Neuronal stem cell (in vitro differentiated cells): ENCODE measurements at regions not wholly inside any gene's neighbourhood (a gene's known extent, or its start where the extent isn't known, plus 50 kb on each side); places are given as distances from the start of the nearest gene placed in this dataset.

Experiments used
- DNase-seq: peaks from one replicate; pipeline ENCODE4 v3.0.0-alpha.2; 2013; ENCODE audit warnings: low spot score
- H2AFZ ChIP-seq: one replicate; pipeline ENCODE4 v1.6.1; 2013; ENCODE audit warnings: mild to moderate bottlenecking, low read length, inconsistent platforms
- H2AK5ac ChIP-seq: 2 replicates; pipeline ENCODE4 v1.6.1; 2013; ENCODE audit warnings: low read depth, mild to moderate bottlenecking, inconsistent platforms, low read length, moderate library complexity, mixed read lengths
- H2BK120ac ChIP-seq: 2 replicates; pipeline ENCODE4 v1.6.1; 2013; ENCODE audit warnings: low read depth, mild to moderate bottlenecking, inconsistent platforms, low read length, moderate library complexity, mixed read lengths
- H2BK12ac ChIP-seq: one replicate; pipeline ENCODE4 v1.6.1; 2013; ENCODE audit warnings: low read length, inconsistent platforms
- H2BK15ac ChIP-seq: 2 replicates; pipeline ENCODE4 v1.6.1; 2013; ENCODE audit warnings: mild to moderate bottlenecking, low read length, inconsistent platforms, mixed read lengths
- H2BK5ac ChIP-seq: one replicate; pipeline ENCODE4 v1.6.1; 2013; ENCODE audit warnings: inconsistent platforms, mild to moderate bottlenecking, low read length, moderate library complexity
- H3K14ac ChIP-seq: one replicate; pipeline ENCODE4 v1.6.1; 2013; ENCODE audit warnings: low read length, inconsistent platforms
- H3K18ac ChIP-seq: 2 replicates; pipeline ENCODE4 v1.6.1; 2013; ENCODE audit warnings: low read length, inconsistent platforms
- H3K23ac ChIP-seq: 2 replicates; pipeline ENCODE4 v1.6.1; 2013; ENCODE audit warnings: low read depth, mild to moderate bottlenecking, mixed read lengths, low read length, inconsistent platforms; ENCODE audit not compliant: poor library complexity
- H3K27ac ChIP-seq: replicated peaks from 3 replicates; pipeline ENCODE4 v1.5.1; 2013; ENCODE audit warnings: low read length, inconsistent platforms
- H3K27me3 ChIP-seq, 3 experiments: 2 replicates each; pipeline ENCODE4 v1.6.1; 2013; ENCODE audit warnings: low read length in 3 of 3, mild to moderate bottlenecking in 2 of 3, inconsistent platforms in 1 of 3, low read depth in 1 of 3, mixed read lengths in 1 of 3, moderate library complexity in 1 of 3; ENCODE audit not compliant: control insufficient read depth in 3 of 3, insufficient read depth in 3 of 3
- H3K36me3 ChIP-seq, 2 donors: replicated peaks in 1 of 2; 2 replicates each; pipeline ENCODE4 v1.6.1; 2013; ENCODE audit warnings: low read length in 2 of 2; ENCODE audit not compliant: control insufficient read depth in 2 of 2, insufficient read depth in 2 of 2
- H3K4ac ChIP-seq: 2 replicates; pipeline ENCODE4 v1.6.1; 2013; ENCODE audit warnings: inconsistent platforms, mild to moderate bottlenecking, low read length, moderate library complexity
- H3K4me1 ChIP-seq, 2 donors: 1 replicate in 1 of 2; 2 replicates in 1 of 2; pipeline ENCODE4 v1.6.1; 2013; ENCODE audit warnings: low read length in 2 of 2, low read depth in 1 of 2; ENCODE audit not compliant: control insufficient read depth in 2 of 2, insufficient read depth in 1 of 2
- H3K4me2 ChIP-seq: one replicate; pipeline ENCODE4 v1.6.1; 2013; ENCODE audit warnings: mild to moderate bottlenecking, low read length, inconsistent platforms; ENCODE audit not compliant: insufficient read depth, poor library complexity, severe bottlenecking
- H3K4me3 ChIP-seq, 2 donors: 2 replicates each; pipeline ENCODE4 v1.5.1; 2013; ENCODE audit warnings: low read length in 2 of 2, mild to moderate bottlenecking in 2 of 2, inconsistent platforms in 1 of 2, moderate library complexity in 1 of 2
- H3K79me1 ChIP-seq: one replicate; pipeline ENCODE4 v1.6.1; 2013; ENCODE audit warnings: low read depth, mild to moderate bottlenecking, inconsistent platforms, low read length, moderate library complexity
- H3K9ac ChIP-seq: one replicate; pipeline ENCODE4 v1.6.1; 2013; ENCODE audit warnings: mild to moderate bottlenecking, low read depth, low read length, inconsistent platforms; ENCODE audit not compliant: poor library complexity
- H3K9me3 ChIP-seq, 2 donors: replicated peaks in 1 of 2; 2 replicates each; pipeline versions ENCODE3 to v1.6.1; 2013; ENCODE audit warnings: low read length in 2 of 2, mild to moderate bottlenecking in 2 of 2, inconsistent platforms in 1 of 2, low read depth in 1 of 2, mixed read lengths in 1 of 2, moderate library complexity in 1 of 2; ENCODE audit not compliant: control insufficient read depth in 2 of 2, insufficient read depth in 1 of 2
- H4K8ac ChIP-seq: one replicate; pipeline ENCODE4 v1.6.1; 2013; ENCODE audit warnings: low read depth, mild to moderate bottlenecking, inconsistent platforms, low read length, moderate library complexity
- H4K91ac ChIP-seq: one replicate; pipeline ENCODE4 v1.6.1; 2013; ENCODE audit warnings: low read length, low read depth, mild to moderate bottlenecking, inconsistent platforms; ENCODE audit not compliant: poor library complexity
- WGBS, 2 donors: extraction: QIAGEN DNeasy Blood & Tissue Kit; methylation state at CpG; one replicate each; pipeline ENCODE4 v1.1.7; 2013; ENCODE audit warnings: missing lambda C conversion rate in 2 of 2, mixed read lengths in 1 of 2; ENCODE audit not compliant: insufficient read length in 2 of 2, insufficient replicate concordance in 1 of 2; ENCODE audit errors: extremely low coverage in 2 of 2; 5-methylcytosine and 5-hydroxymethylcytosine counted together

DNA sequence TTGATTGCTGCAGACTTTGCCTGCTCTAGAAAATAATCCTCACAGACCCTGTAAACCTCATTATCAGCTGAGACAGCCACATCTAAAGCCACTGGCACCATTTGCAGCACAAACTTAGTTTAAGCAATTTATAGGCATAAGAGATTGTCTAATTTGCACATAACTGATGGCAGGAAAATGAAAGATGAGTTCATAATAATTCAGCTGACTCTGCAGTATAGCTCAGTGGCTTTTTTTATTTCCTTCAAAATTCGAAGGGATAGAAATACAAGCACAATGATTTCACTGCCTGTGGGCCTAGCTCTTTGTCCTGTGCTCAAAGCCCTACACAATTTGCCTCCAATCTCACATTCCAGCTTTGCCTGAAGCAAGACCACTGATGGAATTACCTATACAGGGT lies 341.2 kb downstream of the RAD51AP2 start:
- Histone ChIP-seq H3K14ac (no peak overlapping the region), H3K4me1 (peaks cover 0 to 4% of the 10 kb centered on the region in 2 donors), H3K9me3 (no peaks in the 10 kb centered on the region), H2BK5ac (no peak overlapping the region), H3K27me3 (no peaks in the 10 kb centered on the region), H3K79me1 (no peaks in the 10 kb centered on the region), H3K18ac (no peak overlapping the region), H3K23ac (no peak overlapping the region), H3K4me3 (no peak overlapping the region), H3K4me2 (no peak overlapping the region), H2BK120ac (no peak overlapping the region), H4K8ac (no peak overlapping the region), H3K36me3 (no peaks in the 10 kb centered on the region), H3K4ac (no peak overlapping the region), H2AK5ac (no peak overlapping the region), H3K27ac (no peak overlapping the region), H2AFZ (no peak overlapping the region), H2BK15ac (no peak overlapping the region), H3K9ac (no peak overlapping the region), H4K91ac (no peak overlapping the region), H2BK12ac (no peak overlapping the region)
- no CpG with 5 or more reads among the region's 1 CpG for WGBS, 2 donors
- DNase-seq: no peak

DNA sequence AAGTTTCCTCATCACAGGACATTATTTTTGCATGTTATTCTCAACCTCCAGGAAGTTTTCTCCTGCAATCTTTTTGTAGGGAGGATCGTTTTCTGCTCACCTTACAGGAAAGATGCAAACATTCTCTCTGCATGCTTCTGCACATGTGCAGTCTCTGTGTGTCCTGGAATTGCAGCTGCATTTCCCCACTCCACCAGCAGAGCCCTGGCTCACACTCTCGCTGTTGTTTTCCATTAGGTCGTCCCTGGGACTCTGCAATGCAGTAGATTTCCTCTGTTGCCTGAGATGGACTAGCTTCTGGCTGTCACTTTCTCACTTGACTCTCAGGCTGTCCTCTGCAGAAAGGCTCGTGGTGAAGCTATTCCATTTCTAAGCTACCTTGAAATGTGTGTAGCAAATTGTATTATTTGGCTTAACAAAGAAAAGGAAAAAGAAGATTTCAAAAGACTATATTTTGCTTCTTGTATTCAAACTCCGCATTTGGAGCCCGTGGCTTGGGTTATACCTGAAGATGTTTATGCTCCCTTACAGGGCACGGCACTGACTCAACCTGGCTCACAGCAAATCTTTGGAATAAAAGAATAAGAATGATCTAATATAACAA lies 346.7 kb downstream of the RAD51AP2 start:
- Histone ChIP-seq H3K4me3 (no peak overlapping the region), H3K4me2 (no peak overlapping the region), H2BK15ac (no peak overlapping the region), H2BK12ac (no peak overlapping the region), H4K91ac (no peak overlapping the region), H3K4ac (no peak overlapping the region), H2BK5ac (no peak overlapping the region), H4K8ac (no peak overlapping the region), H3K9ac (no peak overlapping the region), H3K36me3 (no peaks in the 10 kb centered on the region), H2AFZ (no peak overlapping the region), H2BK120ac (no peak overlapping the region), H2AK5ac (no peak overlapping the region), H3K79me1 (no peaks in the 10 kb centered on the region), H3K27ac (no peak overlapping the region), H3K14ac (no peak overlapping the region), H3K18ac (no peak overlapping the region), H3K9me3 (no peaks in the 10 kb centered on the region), H3K4me1 (peaks cover 0 to 4% of the 10 kb centered on the region in 2 donors), H3K27me3 (no peaks in the 10 kb centered on the region), H3K23ac (no peak overlapping the region)
- no CpG with 5 or more reads among the region's 7 CpGs for WGBS, 2 donors
- peak; percentile 36 for DNase-seq

DNA sequence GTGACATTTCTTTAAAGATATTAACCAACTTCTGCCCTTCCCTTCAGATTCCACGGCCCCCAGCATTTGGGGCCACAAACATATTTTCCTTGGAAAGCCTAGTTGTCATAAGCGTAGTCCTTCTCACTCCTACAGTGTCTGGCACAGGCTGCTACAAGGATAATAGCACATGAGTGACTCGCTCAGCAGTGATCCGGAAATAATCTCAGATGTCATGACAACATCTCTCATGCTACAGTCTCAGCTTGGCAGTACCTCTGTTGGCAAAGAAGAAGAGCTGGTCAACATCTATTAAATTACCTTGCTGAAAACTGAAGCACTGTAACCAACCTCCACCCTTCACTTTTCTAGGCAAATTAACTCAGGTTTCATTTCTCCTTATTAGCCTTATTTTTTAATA lies 351.7 kb downstream of the RAD51AP2 start:
- no peak overlapping the region for H2AFZ ChIP-seq
- no peaks in the 10 kb centered on the region for H3K4me1 ChIP-seq
- no peak overlapping the region for H3K9ac ChIP-seq
- no peak overlapping the region for H2BK12ac ChIP-seq
- H2AK5ac ChIP-seq: no peak overlapping the region
- H3K9me3 ChIP-seq: no peaks in the 10 kb centered on the region
- H3K23ac ChIP-seq: no peak overlapping the region
- no peak overlapping the region for H3K4me3 ChIP-seq
- no peaks in the 10 kb centered on the region for H3K27me3 ChIP-seq
- H3K27ac ChIP-seq: no peak overlapping the region
- H4K8ac ChIP-seq: no peak overlapping the region
- no peak overlapping the region for H3K4ac ChIP-seq
- H2BK120ac ChIP-seq: no peak overlapping the region
- no peak overlapping the region for H3K14ac ChIP-seq
- H3K4me2 ChIP-seq: no peak overlapping the region
- no peak for DNase-seq
- no peaks in the 10 kb centered on the region for H3K79me1 ChIP-seq
- WGBS, 2 donors: no CpG with 5 or more reads among the region's 4 CpGs
- H3K36me3 ChIP-seq: no peaks in the 10 kb centered on the region
- no peak overlapping the region for H3K18ac ChIP-seq
- H2BK5ac ChIP-seq: no peak overlapping the region
- H4K91ac ChIP-seq: no peak overlapping the region
- no peak overlapping the region for H2BK15ac ChIP-seq

DNA sequence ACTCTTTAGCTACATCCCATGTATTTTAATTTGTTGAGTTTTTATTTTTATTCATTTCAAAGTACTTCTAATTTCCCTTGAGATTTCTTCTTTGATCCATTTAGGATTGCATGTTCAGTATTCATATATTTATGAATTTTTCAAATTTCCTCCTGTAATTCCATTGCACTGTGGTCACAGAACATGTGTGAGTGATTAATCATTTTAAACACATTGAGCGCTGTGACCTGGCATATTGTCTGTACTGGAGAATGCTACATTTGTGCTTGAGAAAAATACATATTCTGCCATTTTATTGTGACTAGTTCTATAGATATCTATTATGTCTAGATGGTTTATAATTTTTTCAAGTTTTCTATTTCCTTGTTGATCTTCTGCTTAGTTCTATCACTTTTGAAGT lies 353.7 kb downstream of the RAD51AP2 start:
- H2BK5ac ChIP-seq: no peak overlapping the region
- H3K27ac ChIP-seq: no peak overlapping the region
- no peaks in the 10 kb centered on the region for H3K4me1 ChIP-seq
- H3K36me3 ChIP-seq: no peaks in the 10 kb centered on the region
- no peak overlapping the region for H3K4me2 ChIP-seq
- no peak overlapping the region for H4K91ac ChIP-seq
- DNase-seq: no peak
- no peak overlapping the region for H3K4ac ChIP-seq
- H3K4me3 ChIP-seq: no peak overlapping the region
- no peaks in the 10 kb centered on the region for H3K79me1 ChIP-seq
- WGBS, 2 donors: no CpG with 5 or more reads among the region's 1 CpG
- no peak overlapping the region for H2BK15ac ChIP-seq
- H3K9me3 ChIP-seq: no peaks in the 10 kb centered on the region
- H3K27me3 ChIP-seq: no peaks in the 10 kb centered on the region
- H3K18ac ChIP-seq: no peak overlapping the region
- H3K14ac ChIP-seq: no peak overlapping the region
- H3K9ac ChIP-seq: no peak overlapping the region
- H2BK12ac ChIP-seq: no peak overlapping the region
- no peak overlapping the region for H2AK5ac ChIP-seq
- no peak overlapping the region for H3K23ac ChIP-seq
- H2BK120ac ChIP-seq: no peak overlapping the region
- no peak overlapping the region for H4K8ac ChIP-seq
- no peak overlapping the region for H2AFZ ChIP-seq
